ENCODE measurements at regions not wholly inside any gene's neighbourhood (a gene's known extent, or its start where the extent isn't known, plus 50 kb on each side); places are given as distances from the start of the nearest gene placed in this dataset.

DNA sequence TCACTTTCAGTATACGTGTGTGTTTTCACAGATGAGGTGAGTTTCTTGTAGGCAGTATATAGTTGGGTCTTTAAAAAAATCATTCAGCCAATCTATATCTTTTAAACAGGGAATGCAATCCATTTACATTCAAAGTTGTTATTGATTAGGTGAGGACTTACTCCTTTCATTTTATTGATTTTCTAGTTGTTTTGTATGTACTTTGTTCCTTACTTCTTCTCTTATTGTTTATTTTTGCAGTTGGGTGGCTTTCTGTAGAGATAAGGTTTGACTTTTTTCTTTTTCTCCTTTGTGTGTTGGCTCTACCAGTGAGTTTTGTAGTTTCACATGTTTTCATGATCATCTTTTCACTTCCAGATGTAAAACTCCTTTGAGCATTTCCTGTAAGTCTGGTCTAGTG is 83.1 kb downstream of the MAGED1 start:
- TF ChIP-seq, protein P1, sequence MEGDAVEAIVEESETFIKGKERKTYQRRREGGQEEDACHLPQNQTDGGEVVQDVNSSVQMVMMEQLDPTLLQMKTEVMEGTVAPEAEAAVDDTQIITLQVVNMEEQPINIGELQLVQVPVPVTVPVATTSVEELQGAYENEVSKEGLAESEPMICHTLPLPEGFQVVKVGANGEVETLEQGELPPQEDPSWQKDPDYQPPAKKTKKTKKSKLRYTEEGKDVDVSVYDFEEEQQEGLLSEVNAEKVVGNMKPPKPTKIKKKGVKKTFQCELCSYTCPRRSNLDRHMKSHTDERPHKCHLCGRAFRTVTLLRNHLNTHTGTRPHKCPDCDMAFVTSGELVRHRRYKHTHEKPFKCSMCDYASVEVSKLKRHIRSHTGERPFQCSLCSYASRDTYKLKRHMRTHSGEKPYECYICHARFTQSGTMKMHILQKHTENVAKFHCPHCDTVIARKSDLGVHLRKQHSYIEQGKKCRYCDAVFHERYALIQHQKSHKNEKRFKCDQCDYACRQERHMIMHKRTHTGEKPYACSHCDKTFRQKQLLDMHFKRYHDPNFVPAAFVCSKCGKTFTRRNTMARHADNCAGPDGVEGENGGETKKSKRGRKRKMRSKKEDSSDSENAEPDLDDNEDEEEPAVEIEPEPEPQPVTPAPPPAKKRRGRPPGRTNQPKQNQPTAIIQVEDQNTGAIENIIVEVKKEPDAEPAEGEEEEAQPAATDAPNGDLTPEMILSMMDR (conservative IDR thresholded peaks at IDR 0.05; ENCODE audit: low read length) = no peak
- no peak for TF ChIP-seq EZH2phosphoT487 (IDR thresholded peaks at IDR 0.05; ENCODE audit: borderline replicate concordance, low read depth, low read length)

All from OCI-LY7 (cell line).